Retina (tissue), 1 donor: ENCODE measurements at regions not wholly inside any gene's neighbourhood (a gene's known extent, or its start where the extent isn't known, plus 50 kb on each side); places are given as distances from the start of the nearest gene placed in this dataset.
A peak's percentile ranks its signal among the peaks of the same experiment; 100 is the strongest.

Source experiments
- DNase-seq: peaks from one replicate; pipeline ENCODE4 v3.0.0-alpha.2; 2016

DNA sequence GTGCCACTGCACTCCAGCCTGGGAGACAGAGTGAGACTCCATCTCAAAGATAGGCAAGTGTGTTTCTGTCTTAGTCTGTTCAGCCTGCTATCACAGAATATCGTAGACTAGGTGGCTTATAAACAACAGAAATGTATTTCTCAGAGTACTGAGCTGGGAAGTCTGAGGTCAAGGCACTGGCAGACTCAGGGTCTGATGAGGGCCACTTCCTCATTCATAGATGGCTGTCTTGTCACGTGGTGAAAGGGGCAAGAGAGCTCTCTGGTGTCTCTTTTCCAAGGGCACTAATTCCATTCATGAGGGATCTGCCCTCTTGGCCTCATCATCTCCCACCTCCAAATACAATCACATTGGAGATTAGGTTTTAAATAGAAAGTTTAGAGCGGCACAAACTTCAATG, 95.6 kb upstream of the PHACTR3 start:
- DNase-seq = no peak

GRCh38 chr20:59512651-59513050, 91.7 kb upstream of the PHACTR3 start:
- DNase-seq = no peak

DNA sequence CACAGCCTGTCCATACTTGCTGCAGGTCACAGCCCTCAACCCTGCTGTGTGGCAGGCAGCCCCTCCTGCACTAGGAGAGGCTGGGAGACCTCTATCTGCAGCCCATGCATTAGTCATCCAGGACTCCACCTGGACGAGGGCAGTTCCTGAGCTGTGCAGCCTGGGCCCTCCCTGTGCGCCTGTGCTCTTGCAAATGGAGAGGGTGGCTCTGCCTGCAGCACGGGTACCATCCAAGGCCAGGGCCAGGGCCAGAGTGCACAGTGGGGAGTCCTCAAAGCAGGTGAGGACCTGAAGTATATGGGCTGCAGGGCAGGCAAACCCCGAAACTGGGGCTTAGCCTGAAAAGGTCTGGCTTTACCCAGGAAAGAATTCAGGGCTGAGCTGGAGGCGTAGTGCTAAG, 89.8 kb upstream of the PHACTR3 start:
- no peak for DNase-seq

DNA sequence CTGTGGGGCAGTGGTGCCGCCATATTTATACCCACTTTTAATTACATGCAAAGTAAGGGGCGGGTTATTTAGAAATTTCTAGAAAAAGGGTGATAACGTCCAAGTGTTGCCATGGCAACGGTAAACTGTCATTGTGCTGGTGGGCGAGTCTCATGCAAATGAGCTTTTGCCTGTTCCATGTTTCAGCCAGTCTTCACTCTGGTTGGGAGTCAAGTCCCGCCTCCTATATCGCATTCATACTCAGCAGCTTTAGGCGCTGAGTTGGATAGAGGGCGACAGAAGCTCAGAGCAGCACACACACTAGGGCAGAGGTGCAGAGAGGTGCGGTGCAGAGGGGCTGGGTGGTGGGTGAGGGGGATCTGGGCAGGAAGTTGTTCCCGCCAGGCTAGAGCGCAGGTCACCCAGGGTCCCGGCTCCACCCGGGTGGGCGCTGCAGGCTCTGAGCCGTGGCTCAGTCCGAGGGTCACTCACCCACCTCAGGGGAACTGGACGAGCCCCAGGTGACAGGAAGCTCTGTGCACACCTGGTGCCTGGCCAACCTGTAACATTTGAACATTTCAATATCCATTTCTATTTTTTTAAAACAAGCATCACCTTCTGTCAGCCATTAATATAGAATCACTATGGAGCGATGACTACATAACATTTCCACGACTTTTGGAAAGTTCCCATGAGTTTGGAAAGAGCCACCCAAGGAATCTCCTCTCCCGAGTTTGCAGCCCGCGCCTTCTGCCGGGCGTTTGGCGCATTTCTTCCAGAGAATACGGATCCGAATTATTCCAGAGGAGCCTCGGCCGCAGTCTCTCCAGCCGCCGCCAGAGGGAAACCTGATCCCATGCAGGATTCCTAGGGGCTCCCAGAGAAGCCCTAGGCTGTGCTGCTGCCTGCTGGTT, 89.1 kb upstream of the PHACTR3 start:
- peak; percentile 91 for DNase-seq

GRCh38 chr20:59515906-59516209, 88.5 kb upstream of the PHACTR3 start:
- DNase-seq = no peak

DNA sequence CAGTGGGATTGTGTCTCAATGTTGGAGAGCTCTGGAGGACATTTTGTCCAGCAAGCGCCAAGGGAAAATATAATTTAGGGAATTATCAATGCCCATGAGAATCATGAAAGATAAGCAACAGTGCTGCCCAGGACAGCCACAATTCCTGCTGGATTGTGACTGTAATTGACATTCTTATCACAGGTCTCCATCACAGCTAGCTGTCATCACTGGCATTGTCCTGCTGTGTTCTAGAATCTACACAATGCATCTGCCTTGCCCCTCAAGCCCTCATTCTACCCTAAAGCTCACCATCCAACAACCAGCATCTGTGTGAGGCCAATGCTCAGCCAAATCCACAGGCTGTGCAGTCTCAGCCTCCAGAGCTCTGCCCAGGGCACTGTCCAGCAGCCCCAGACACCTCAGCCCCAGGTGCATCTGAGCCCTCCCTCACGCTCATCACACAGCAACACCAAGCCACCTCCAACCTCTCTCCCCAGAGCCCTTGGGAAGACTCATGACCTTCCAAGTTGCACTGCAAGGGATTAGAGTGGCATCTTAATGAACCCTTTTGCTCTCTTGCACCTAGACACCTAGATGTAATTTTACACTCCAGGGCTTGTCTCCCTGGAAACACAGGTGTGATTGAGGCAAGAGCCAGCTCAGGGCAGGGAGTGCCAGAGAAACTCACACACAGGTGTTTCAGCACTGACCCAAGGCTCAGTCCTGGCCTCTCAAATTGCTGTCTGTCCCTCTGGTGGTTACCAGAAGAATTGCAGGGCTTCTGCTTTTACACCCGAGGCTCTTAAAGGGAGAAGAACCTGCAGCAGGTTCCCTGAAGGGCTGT, 85.2 kb upstream of the PHACTR3 start:
- DNase-seq = peak; percentile 70

GRCh38 chr20:59519707-59520014, 84.7 kb upstream of the PHACTR3 start:
- no peak for DNase-seq

DNA sequence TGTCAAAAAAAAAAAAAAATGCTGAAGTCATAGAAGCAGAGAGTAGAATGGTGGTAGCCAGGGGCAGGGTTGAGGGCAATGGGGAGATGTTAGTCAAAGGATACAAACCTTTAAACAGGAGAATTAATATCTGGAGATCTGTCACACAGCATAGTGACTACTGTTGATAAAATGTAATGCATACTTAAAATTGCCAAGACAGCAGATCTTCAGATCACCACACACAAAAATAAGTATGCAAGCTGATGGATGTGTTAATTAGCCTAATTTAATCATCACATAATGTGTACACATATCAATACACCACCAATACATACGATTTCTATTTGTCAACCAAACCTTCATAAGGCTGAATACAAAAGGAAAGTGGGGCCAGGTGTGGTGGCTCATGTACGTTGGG, 83.5 kb upstream of the PHACTR3 start:
- no peak for DNase-seq

DNA sequence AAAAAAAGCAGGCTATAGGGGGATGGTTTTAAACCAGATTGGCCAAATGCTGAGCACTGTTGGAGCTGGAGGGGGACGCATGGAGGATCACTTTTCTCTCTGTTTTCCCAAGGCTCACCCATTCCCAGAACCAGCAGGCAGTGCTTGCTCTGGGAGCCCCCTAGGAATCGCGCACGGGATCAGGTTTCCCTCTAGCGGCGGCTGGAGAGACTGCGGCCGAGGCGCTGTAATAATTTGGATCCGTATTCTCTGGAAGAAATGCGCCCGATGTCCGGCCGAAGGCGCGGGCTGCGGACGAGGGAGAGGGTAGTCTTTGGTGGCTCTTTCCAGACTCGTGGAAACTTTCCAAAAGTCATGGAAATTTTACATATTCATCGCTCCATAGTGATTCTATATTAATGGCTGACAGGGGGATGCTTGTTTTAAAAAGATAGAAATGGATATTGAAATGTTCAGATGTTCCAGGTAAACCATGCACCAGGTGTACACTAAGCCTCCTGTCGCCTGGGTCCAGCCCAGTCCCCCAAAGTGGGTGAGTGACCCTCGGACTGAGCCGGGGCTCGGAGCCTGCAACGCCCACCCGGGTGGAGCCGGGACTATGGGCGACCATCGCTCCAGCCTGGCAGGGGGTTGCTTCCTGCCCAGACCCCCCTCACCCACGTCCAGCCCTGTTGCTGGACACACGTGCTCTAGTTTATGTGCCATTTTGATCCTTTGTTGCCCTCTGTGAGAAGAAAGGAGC, 78.7 kb upstream of the PHACTR3 start:
- peak; percentile 89 for DNase-seq

DNA sequence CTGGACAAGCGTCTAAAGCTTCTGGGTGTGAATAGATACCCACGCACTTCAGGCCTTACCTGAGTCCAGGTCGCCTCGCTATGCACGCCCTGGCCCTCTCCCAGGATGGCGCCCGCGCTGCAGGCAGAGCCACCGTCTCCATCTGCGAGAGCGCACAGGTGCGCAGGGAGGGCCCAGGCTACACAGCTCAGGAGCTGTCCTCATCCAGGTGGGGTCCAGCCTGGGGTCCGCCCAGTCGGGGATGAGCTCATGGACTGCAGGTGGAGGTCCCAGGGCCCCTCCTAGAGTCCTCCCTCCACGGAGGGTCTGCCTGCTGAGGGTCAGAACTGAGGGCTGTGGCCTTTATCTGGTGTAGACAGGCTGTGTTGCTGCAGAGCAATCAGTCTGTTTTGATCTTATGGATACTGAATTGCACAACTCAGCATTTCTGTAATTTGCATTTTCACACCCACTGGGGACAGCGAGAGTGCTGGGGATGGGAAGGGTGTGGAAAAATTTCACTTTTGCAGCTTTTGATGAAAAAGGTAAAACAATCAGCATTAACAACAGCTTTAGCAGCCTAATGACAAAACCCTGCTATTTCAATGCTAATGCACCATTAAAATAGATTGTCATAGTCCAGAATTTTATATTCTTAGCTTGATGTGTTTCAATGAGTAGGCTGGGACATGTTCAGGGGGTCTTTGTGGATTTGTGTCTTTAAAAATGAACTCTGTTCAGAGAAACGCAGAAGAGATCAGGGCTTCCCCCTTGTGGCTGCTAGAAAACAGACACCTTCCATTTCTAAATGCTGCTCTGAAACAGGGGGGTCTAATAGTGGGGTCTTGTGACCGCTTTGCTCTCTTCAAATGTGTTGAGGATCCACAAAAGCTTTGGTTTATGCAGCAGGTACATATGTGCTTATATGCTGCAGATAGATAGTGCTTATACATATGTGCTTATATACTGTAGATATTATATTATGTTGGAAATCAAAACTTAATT, 77.8 kb upstream of the PHACTR3 start:
- no peak for DNase-seq

DNA sequence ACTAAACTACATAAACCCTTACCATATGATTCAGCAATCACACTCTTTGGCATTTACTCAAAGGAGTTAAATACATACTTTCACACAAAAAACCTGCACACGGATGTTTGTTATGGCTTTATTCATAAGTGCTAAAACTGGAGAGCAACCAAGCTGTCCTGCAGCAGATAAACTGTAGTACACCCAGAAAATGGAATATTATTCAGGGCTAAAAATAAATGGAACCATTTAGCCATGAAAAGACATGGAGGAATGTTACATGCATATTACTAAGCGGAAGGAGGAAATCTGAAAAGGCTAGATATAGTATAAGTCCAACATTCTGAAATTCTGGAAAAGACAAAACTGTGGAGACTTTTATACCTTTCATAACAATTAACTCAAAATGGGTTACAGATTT, 73.6 kb upstream of the PHACTR3 start:
- DNase-seq = no peak

DNA sequence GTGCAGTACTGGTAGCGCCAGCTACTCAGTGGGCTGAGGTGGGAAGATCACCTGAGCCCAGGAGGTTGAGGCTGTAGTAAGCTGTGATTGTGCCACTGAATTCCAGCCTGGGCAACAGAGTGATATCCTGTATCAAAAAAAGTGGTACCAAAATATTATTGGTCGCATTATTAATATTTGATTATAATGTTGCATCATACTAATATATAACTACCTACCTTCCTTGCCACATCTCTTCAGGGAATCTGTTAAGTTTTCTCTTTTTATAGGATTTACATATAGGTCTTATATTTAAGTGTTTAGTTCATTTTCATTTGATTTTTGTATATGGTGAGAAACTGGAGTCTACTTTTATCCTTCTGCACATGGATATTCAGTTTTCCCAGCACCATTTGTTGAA, 66.3 kb upstream of the PHACTR3 start:
- DNase-seq = no peak

DNA sequence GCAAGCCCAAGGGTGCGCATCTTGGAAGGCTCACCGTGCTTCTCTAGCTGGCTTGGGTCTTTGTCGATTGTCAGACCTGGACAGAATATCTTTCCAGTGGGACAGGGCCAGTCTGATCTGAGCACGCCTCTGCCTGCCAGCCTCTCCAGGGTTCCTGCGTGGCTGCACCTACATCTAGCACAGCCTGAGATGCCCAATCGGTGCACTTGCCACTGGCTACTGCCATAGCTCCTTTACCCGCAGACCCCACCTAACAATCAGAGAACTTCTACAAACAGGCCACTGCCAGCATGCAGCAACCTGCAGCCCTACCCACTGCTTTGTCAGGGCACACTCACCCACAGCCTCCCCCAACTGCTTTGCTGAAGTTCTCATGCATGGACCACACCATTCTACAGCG, 56.7 kb upstream of the PHACTR3 start:
- DNase-seq = no peak
